SHP77 (cell line): ENCODE measurements at regions not wholly inside any gene's neighbourhood (a gene's known extent, or its start where the extent isn't known, plus 50 kb on each side); places are given as distances from the start of the nearest gene placed in this dataset.
"Not testable (repeated sequence)": the region's sequence is repeated elsewhere in the genome, so short reads cannot be mapped to it uniquely, and the experiment has no call there.

ENCODE experiments used
- DNase-seq, 2 experiments: peaks; one replicate each; lab custom pipeline; 2025; lab: John Stamatoyannopoulos, UW

DNA sequence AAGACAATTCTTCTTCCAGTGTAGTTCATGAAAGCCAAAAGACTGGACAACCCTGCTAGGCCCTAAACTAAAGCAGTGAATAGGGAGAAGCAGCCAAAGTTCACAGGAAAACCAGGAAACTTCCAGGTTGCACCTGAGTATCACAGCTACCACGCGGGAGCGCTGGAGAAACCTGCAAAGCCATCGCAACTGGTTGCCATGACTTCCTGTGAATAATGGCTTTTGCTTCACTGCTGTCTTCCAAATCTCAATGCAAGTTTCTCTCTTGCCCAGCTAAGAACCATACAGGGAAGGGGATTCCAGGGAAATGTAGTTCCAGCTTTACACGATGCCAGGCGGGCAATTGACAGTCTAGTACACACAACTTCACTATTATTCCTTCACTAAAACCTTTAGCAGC lies 114.1 kb downstream of the GXYLT1 start:
- DNase-seq: no peak

- no peak for DNase-seq
Measured at GRCh38 chr12:42027546-42027945, 117.1 kb downstream of the GXYLT1 start.

- no peak for DNase-seq
Measured at GRCh38 chr12:42024495-42024830, 120.2 kb downstream of the GXYLT1 start.

DNA sequence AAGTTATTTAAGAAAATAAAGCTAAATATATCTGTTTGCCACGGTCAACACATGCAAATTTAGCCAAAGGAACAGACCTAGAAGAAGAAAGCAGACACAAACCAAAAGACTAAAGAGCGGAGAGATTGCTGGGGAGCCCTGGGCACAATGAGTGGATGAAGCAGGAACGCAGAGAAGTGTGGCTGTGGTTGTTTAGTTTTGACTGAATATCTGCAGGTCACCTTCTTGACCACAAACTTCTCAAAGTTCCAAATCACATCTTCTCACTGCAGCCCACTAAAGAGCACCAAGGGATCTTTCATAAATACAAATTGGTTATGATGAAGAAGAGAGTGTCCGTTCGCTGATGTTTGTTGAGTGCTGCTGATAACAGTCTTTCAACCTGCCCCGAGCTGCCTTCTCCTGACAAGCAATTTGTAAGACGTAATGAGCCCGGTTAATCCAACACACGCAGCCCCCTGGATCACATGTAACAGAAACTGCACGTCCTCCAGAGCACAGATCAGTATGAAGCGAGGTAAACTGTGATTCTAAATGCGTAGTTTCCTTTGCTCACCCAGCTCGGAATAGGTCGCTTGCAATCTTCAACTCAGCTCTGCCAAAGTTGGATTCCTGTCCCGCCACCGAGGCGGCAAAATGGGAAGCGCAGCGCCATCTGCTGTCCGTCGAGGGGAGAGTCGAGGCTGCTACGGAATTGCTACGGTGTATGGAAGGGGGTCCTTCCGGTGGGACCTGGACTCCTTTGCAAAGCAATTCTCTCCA lies 120.8 kb downstream of the GXYLT1 start:
- DNase-seq: peak; percentile 24 to 40

DNA sequence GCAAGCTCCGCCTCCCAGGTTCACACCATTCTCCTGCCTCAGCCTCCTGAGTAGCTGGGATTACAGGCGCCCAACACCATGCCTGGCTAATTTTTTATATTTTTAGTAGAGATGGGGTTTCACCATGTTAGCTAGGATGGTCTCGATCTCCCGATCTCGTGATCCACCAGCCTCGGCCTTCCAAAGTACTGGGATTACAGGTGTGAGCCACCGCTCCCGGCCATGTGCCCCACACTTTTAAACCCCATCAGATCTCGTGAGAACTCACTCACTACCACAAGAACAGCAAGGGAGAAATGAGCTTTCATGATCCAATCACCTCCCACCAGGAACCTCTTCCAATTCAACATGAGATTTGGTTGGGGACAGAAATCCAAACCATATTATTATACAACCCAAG lies 122.7 kb downstream of the GXYLT1 start:
- DNase-seq: not testable (repeated sequence)

- DNase-seq: no peak
Measured at GRCh38 chr12:42021469-42021868, 123.2 kb downstream of the GXYLT1 start.

GRCh38 chr12:42020226-42020625 lies 124.4 kb downstream of the GXYLT1 start:
- DNase-seq: no peak

DNA sequence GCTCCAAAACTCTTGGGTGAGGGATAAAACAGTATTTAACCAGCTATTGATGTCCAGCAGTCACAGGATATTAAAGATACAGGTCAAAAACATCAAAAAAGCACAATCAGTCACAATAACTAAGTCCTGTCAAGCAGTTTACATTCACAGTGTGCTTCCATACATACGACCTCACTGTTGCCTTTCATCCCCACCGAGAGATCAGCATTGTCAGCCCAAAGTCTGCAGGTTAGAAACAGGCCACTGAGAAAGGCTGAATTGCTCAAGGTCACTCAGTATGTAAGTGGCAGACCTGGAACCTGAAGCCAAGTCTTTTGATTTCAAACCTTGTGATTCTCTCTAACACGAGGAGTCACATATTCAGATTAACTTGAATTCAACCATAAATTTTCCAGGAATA lies 124.9 kb downstream of the GXYLT1 start:
- DNase-seq: no peak

- DNase-seq: no peak
Measured at GRCh38 chr12:42017051-42017450, 127.6 kb downstream of the GXYLT1 start.

- DNase-seq: no peak
Measured at GRCh38 chr12:42015051-42015461, 129.6 kb downstream of the GXYLT1 start.

DNA sequence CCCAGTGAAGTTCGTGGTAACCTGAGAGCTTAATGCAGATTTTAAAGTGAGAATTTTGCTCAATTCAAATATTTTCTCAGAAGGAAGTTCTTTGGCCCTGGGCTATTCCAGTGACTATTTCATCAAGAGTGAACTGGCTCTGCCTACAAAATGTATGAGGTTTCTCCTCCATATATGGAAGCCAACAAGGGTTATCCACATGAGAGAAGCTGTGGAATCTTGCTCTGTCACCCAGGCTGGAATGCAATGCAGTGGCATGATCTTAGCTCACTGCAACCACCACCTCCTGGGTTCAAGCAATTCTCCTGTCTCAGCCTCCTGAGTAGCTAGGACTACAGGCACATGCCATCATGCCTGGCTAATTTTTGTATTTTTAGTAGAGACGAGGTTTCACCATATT lies 132.2 kb downstream of the GXYLT1 start:
- DNase-seq: not testable (repeated sequence)

DNA sequence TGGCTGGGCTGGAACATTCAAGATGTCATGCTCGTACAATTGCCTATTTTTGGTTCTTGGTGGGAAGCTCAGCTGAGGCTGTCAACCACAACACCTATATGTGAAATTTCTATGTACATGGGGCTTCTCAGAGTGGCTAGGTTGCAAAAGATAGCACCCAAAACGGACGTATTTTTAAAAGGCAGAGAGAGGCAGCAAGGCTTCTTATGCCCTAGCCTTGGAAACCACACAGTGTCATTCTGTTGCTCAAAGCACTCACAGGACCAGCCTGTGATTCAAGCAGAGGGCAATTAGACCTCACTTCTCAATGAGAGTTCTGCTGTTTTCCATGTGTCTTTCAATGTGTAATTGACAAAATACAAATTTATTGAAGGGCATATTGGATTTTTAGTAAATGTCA lies 134.0 kb downstream of the GXYLT1 start:
- no peak for DNase-seq

DNA sequence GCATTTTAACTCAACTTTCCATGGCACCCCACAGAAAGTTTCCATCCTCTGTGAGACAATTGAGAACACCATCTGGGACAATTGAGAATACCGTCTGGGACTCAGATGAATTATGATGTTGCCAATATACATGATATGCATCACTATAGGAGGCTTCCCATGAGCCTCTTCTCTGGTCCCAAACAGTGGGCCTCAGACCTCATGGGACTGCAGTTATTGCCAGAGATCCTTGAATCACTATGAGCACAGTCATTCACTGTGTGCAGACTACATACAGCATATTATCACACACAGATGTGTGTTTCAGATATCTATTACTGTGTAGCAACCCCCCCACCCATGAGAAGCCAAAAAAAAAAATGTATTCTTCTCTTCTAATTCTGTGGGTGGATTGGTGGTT lies 134.4 kb downstream of the GXYLT1 start:
- DNase-seq: no peak

DNA sequence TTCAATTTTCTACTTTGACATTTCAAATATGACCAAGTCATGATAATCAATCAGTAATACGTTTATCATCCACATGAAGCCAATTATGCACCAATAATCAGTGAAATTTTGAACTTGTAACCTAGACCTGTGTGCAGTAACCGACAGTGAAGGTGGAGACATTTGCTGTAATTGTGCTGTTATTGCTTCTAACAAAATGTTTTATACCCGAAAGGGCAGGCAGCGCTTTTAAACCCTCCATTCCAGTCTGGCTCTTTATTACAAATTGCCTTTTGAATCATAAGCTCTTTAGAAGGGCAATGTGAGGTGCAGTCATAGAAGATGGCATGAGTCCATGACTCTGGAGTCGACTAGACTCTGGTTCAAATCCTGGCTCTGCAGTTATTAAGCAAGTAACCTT lies 135.7 kb downstream of the GXYLT1 start:
- DNase-seq: no peak

GRCh38 chr12:42003031-42003430 lies 141.6 kb downstream of the GXYLT1 start:
- DNase-seq: no peak

- DNase-seq: no peak
Measured at GRCh38 chr12:42002563-42002962, 142.1 kb downstream of the GXYLT1 start.

DNA sequence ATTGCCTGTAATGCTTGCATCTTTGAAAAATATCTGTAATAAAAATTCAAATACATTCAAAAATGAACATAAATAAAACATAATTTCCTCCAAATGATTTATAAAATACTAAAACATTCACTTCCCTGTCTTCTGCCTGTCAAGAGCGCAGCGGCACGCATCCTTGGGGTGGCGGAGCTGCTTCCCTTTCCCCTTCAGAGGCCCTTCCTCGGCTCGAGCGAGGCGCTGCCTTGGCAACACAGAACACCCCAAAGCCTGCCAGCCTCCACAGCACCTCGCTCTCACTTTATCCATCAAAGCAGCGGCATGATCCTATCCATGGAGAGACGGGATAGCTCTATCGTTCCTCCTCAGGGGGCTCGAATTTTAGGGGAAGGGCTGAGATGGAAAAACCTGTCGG lies 146.2 kb downstream of the GXYLT1 start:
- no peak for DNase-seq

GRCh38 chr12:41993283-41993682 lies 151.4 kb downstream of the GXYLT1 start:
- DNase-seq: no peak

- no peak for DNase-seq
Measured at GRCh38 chr12:41992692-41993215, 151.9 kb downstream of the GXYLT1 start.

- DNase-seq: no peak
Measured at GRCh38 chr12:41992022-41992421, 152.7 kb downstream of the GXYLT1 start.

DNA sequence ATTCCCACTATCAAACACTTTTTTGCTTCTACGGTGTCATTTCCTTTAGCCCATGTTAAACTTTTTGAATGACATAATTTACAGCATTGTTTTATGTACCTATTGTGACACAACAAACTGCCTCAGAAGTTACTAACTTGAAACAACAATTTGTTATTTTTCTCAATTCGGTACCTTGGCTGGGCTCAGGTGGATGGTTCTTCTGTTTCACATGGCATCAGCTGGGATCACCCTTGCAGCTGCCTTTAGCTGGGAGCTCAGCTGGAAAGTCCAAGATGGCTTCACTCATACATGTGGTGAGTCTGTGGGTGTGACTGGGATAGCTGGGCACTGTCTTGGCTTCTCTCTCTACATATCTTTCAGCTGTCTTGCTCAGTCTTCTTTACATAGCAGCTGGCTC lies 156.0 kb downstream of the GXYLT1 start:
- no peak for DNase-seq

DNA sequence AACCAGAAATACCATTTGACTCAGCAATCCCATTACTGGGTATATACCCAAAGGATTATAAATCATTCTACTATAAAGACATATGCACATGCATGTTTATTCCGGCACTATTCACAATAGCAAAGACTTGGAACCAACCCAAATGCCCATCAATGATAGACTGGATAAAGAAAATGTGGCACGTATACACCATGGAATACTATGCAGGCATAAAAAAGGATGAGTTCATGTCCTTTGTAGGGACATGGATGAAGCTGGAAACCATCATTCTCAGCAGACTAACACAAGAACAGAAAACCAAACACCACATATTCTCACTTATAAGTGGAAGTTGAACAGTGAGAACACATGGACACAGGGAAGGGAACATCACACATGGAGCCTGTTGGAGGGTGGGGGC lies 158.2 kb downstream of the GXYLT1 start:
- DNase-seq: not testable (repeated sequence)

DNA sequence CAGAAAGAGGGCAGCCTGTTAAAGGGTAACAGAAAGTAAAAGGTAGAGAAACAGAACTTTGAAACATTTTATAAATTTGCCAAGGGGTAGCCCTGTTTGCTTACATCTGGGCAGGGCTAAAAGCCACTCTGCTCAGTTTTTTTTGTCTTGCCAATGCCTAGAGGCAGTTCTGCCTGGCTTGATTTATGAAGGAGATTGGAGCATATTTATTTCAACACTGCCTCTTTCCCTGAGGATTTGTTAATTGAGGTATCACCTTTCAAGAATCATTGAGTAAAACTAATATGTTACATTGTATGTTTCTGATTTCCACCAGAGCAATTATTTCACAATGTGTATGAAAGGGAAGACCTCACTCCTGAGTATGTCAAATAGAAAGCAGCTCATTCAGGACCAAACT lies 160.8 kb downstream of the GXYLT1 start:
- DNase-seq: no peak

DNA sequence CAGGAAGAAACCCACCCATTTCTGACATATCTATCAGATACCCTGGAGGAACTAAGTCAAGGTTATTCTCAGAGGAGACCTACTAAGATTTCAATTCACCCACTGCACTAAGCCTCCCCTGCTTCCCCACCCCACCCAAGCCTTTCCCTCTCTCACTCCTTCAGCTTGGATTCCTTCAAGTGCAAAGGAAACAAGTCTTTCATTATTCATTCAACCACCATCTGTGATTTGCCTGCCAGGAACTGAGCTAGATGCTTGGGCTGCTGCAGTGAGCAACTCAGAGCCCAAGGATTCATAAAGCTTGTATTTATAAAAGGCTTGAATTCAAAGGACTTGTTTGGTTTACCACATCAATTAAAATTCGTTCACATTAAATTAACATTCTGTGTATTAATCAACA lies 161.3 kb downstream of the GXYLT1 start:
- no peak for DNase-seq
